Neuronal stem cell (in vitro differentiated cells): ENCODE measurements at regions not wholly inside any gene's neighbourhood (a gene's known extent, or its start where the extent isn't known, plus 50 kb on each side); places are given as distances from the start of the nearest gene placed in this dataset.

ENCODE experiments used
- DNase-seq: peaks from one replicate; pipeline ENCODE4 v3.0.0-alpha.2; 2013; ENCODE audit warnings: low spot score
- H2AFZ ChIP-seq: one replicate; pipeline ENCODE4 v1.6.1; 2013; ENCODE audit warnings: mild to moderate bottlenecking, low read length, inconsistent platforms
- H2AK5ac ChIP-seq: 2 replicates; pipeline ENCODE4 v1.6.1; 2013; ENCODE audit warnings: low read depth, mild to moderate bottlenecking, inconsistent platforms, low read length, moderate library complexity, mixed read lengths
- H2BK120ac ChIP-seq: 2 replicates; pipeline ENCODE4 v1.6.1; 2013; ENCODE audit warnings: low read depth, mild to moderate bottlenecking, inconsistent platforms, low read length, moderate library complexity, mixed read lengths
- H2BK12ac ChIP-seq: one replicate; pipeline ENCODE4 v1.6.1; 2013; ENCODE audit warnings: low read length, inconsistent platforms
- H2BK15ac ChIP-seq: 2 replicates; pipeline ENCODE4 v1.6.1; 2013; ENCODE audit warnings: mild to moderate bottlenecking, low read length, inconsistent platforms, mixed read lengths
- H2BK5ac ChIP-seq: one replicate; pipeline ENCODE4 v1.6.1; 2013; ENCODE audit warnings: inconsistent platforms, mild to moderate bottlenecking, low read length, moderate library complexity
- H3K14ac ChIP-seq: one replicate; pipeline ENCODE4 v1.6.1; 2013; ENCODE audit warnings: low read length, inconsistent platforms
- H3K18ac ChIP-seq: 2 replicates; pipeline ENCODE4 v1.6.1; 2013; ENCODE audit warnings: low read length, inconsistent platforms
- H3K23ac ChIP-seq: 2 replicates; pipeline ENCODE4 v1.6.1; 2013; ENCODE audit warnings: low read depth, mild to moderate bottlenecking, mixed read lengths, low read length, inconsistent platforms; ENCODE audit not compliant: poor library complexity
- H3K27ac ChIP-seq: replicated peaks from 3 replicates; pipeline ENCODE4 v1.5.1; 2013; ENCODE audit warnings: low read length, inconsistent platforms
- H3K27me3 ChIP-seq, 3 experiments: 2 replicates each; pipeline ENCODE4 v1.6.1; 2013; ENCODE audit warnings: low read length in 3 of 3, mild to moderate bottlenecking in 2 of 3, inconsistent platforms in 1 of 3, low read depth in 1 of 3, mixed read lengths in 1 of 3, moderate library complexity in 1 of 3; ENCODE audit not compliant: control insufficient read depth in 3 of 3, insufficient read depth in 3 of 3
- H3K36me3 ChIP-seq, 2 donors: replicated peaks in 1 of 2; 2 replicates each; pipeline ENCODE4 v1.6.1; 2013; ENCODE audit warnings: low read length in 2 of 2; ENCODE audit not compliant: control insufficient read depth in 2 of 2, insufficient read depth in 2 of 2
- H3K4ac ChIP-seq: 2 replicates; pipeline ENCODE4 v1.6.1; 2013; ENCODE audit warnings: inconsistent platforms, mild to moderate bottlenecking, low read length, moderate library complexity
- H3K4me1 ChIP-seq, 2 donors: 1 replicate in 1 of 2; 2 replicates in 1 of 2; pipeline ENCODE4 v1.6.1; 2013; ENCODE audit warnings: low read length in 2 of 2, low read depth in 1 of 2; ENCODE audit not compliant: control insufficient read depth in 2 of 2, insufficient read depth in 1 of 2
- H3K4me2 ChIP-seq: one replicate; pipeline ENCODE4 v1.6.1; 2013; ENCODE audit warnings: mild to moderate bottlenecking, low read length, inconsistent platforms; ENCODE audit not compliant: insufficient read depth, poor library complexity, severe bottlenecking
- H3K4me3 ChIP-seq, 2 donors: 2 replicates each; pipeline ENCODE4 v1.5.1; 2013; ENCODE audit warnings: low read length in 2 of 2, mild to moderate bottlenecking in 2 of 2, inconsistent platforms in 1 of 2, moderate library complexity in 1 of 2
- H3K79me1 ChIP-seq: one replicate; pipeline ENCODE4 v1.6.1; 2013; ENCODE audit warnings: low read depth, mild to moderate bottlenecking, inconsistent platforms, low read length, moderate library complexity
- H3K9ac ChIP-seq: one replicate; pipeline ENCODE4 v1.6.1; 2013; ENCODE audit warnings: mild to moderate bottlenecking, low read depth, low read length, inconsistent platforms; ENCODE audit not compliant: poor library complexity
- H3K9me3 ChIP-seq, 2 donors: replicated peaks in 1 of 2; 2 replicates each; pipeline versions ENCODE3 to v1.6.1; 2013; ENCODE audit warnings: low read length in 2 of 2, mild to moderate bottlenecking in 2 of 2, inconsistent platforms in 1 of 2, low read depth in 1 of 2, mixed read lengths in 1 of 2, moderate library complexity in 1 of 2; ENCODE audit not compliant: control insufficient read depth in 2 of 2, insufficient read depth in 1 of 2
- H4K8ac ChIP-seq: one replicate; pipeline ENCODE4 v1.6.1; 2013; ENCODE audit warnings: low read depth, mild to moderate bottlenecking, inconsistent platforms, low read length, moderate library complexity
- H4K91ac ChIP-seq: one replicate; pipeline ENCODE4 v1.6.1; 2013; ENCODE audit warnings: low read length, low read depth, mild to moderate bottlenecking, inconsistent platforms; ENCODE audit not compliant: poor library complexity
- WGBS, 2 donors: extraction: QIAGEN DNeasy Blood & Tissue Kit; methylation state at CpG; one replicate each; pipeline ENCODE4 v1.1.7; 2013; ENCODE audit warnings: missing lambda C conversion rate in 2 of 2, mixed read lengths in 1 of 2; ENCODE audit not compliant: insufficient read length in 2 of 2, insufficient replicate concordance in 1 of 2; ENCODE audit errors: extremely low coverage in 2 of 2; 5-methylcytosine and 5-hydroxymethylcytosine counted together

DNA sequence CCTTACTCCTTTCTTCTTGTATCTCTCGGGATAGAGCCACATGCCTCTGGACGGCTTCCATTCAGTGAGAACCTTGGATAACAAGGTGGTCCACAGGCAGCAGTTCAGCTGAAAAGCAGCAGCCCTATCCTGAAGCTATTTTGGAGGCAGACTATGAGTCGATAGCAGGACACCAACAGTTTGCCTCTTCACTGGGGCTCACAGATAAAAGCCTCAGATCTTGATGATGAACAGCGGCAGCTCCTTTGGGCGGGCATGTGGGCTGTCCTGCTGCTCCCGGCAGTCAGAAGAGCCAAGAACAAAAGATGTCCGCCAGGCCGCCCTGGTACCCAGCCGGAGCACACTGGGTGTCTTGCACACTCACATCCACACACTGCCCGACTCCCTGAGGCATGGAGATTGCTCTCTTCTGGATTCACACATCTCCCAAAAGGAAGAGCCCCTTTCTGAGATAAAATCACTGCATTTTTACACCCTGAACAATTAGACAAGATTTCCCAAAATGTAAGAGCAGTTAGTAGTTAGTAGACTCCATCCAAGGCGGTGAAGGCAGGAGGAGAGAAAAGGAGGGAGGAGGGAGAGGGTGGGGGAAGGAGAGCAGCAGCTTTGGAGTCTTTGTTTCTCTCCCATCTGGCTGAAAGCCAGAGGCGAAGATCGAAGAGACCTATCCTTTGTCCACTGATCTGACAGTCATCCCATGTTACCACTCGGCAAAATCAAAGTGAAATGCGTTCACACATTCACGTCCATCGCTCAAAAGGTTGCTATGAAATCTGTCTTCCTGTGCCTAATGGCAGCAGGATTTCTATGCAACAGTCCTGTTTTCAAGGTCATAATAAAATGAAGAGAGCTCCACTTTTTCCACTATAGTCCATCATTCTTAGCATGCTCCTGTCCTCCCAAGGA lies 90.1 kb upstream of the KLF7 start:
- Histone ChIP-seq H3K23ac (no peak overlapping the region), H3K14ac (no peak overlapping the region), H2BK15ac (no peak overlapping the region), H2AFZ (peak overlapping the region; percentile 32), H4K8ac (peak overlapping the region; percentile 19), H3K18ac (no peak overlapping the region), H2BK5ac (no peak overlapping the region), H3K9me3 (no peaks in the 10 kb centered on the region), H3K36me3 (no peaks in the 10 kb centered on the region), H3K27me3 (no peaks in the 10 kb centered on the region), H2AK5ac (no peak overlapping the region), H3K27ac (no peak overlapping the region), H3K4me1 (peaks cover 32 to 72% of the 10 kb centered on the region in 2 donors), H2BK120ac (no peak overlapping the region), H3K9ac (no peak overlapping the region), H3K4ac (no peak overlapping the region), H4K91ac (no peak overlapping the region), H2BK12ac (no peak overlapping the region), H3K4me3 (no peak overlapping the region), H3K79me1 (no peaks in the 10 kb centered on the region), H3K4me2 (no peak overlapping the region)
- DNase-seq: no peak
- no CpG with 5 or more reads among the region's 17 CpGs for WGBS, 2 donors

DNA sequence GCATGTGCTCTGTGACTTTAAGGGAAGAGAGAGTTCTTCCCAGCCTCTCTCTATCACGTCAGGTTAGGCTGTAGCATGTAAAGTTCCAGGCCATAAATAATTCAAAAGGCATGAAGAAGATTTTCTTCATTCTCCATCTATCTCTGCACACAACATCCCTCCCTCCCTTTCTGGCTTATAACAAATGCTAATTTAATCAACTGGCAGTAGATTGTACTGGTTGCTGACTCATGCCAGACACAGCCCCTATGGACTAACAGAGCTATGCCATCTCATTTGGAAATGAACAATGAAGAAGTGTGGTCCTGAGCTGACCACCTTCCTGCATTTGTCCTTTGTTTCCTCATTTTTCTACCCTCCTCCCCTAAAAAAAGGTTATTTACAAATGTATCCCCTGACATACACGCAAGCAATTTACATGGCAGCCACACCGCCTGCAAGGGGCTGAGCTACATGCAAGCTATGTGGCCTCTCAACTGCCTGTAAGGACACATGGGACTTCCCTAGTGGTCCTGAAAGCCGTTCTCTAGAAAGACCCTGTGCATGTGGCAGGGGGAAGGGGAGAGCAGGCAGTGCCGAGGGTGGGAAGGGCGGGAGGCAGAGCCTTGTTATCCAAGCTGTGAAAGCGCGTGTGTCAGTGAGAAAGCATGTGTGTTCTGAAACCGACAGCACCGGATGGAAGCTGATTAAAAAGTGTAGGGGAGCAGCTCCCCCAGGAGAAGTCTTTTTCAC lies 90.9 kb upstream of the KLF7 start:
- Histone ChIP-seq H3K9ac (no peak overlapping the region), H3K4ac (no peak overlapping the region), H2AK5ac (no peak overlapping the region), H4K8ac (no peak overlapping the region), H3K23ac (no peak overlapping the region), H2BK120ac (no peak overlapping the region), H3K27ac (no peak overlapping the region), H2AFZ (peak overlapping the region; percentile 32), H3K4me1 (peaks cover 32 to 68% of the 10 kb centered on the region in 2 donors), H3K36me3 (no peaks in the 10 kb centered on the region), H2BK15ac (no peak overlapping the region), H3K4me3 (no peak overlapping the region), H3K9me3 (no peaks in the 10 kb centered on the region), H3K14ac (no peak overlapping the region), H2BK5ac (no peak overlapping the region), H3K4me2 (no peak overlapping the region), H3K27me3 (no peaks in the 10 kb centered on the region), H3K18ac (peak overlapping the region; percentile 21), H4K91ac (no peak overlapping the region), H2BK12ac (no peak overlapping the region), H3K79me1 (no peaks in the 10 kb centered on the region)
- WGBS, 2 donors: no CpG with 5 or more reads among the region's 10 CpGs
- no peak for DNase-seq

DNA sequence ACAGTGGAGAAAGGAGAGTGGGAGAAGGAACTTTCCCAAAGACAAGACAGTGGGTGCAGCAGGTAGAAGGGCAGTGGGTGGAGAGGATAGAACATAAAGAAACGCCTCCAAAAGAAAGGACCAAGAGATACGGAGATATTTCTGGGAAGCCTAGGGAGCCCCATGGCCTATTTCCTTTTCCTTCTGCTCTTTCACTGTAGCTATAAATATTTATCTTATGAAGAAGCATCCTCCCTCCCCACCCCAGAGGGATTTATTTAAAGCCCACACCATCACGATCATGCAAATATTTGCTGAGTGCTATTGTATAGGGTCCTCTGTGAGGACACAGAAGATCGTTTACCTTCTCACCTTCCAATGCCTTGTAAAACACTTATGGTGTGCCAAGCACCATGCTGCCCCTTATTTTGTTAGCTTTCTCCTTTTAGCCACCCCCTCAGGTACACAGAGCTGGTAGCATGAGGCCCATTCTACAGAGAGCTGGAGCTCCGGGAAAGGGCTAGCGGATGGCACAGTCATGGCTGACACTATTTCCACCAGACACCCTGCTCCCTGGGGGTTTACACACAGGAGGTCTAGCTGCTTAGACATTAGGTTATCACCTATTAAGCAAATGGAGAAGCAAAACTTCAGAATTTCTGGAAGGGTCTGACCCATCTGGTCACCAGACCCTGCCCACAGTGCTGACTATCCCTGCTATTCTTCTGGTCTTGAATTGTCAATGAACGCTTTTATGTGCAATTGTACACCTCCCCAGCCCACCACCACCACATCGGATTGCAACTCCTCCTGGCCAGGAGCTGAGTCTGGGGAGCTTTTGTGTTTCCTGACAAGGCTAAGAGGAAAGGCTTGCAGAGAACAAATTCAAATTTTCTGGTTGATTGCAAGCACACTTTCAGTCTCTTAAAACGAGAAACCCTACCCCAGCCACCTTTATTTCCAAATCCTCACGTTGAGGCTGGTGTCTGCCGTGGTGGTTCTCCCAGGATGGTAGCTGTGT lies 91.8 kb upstream of the KLF7 start:
- Histone ChIP-seq H3K4me1 (peaks cover 32 to 59% of the 10 kb centered on the region in 2 donors), H3K27ac (peak overlapping the region; percentile 30)
- no CpG with 5 or more reads among the region's 11 CpGs for WGBS, 2 donors

More for the DNA sequence above, 91.8 kb upstream of the KLF7 start:
- Histone ChIP-seq H3K9ac (no peak overlapping the region), H3K18ac (peak overlapping the region; percentile 21), H2AK5ac (no peak overlapping the region), H3K36me3 (no peaks in the 10 kb centered on the region), H3K23ac (no peak overlapping the region), H2BK15ac (no peak overlapping the region), H4K8ac (no peak overlapping the region), H2BK5ac (no peak overlapping the region), H4K91ac (no peak overlapping the region), H3K4me3 (peak overlapping the region in 1 of 2 donors; percentile 11), H3K4me2 (no peak overlapping the region), H3K14ac (no peak overlapping the region), H2BK12ac (no peak overlapping the region), H3K9me3 (no peaks in the 10 kb centered on the region), H3K27me3 (no peaks in the 10 kb centered on the region), H3K79me1 (no peaks in the 10 kb centered on the region), H2BK120ac (no peak overlapping the region), H2AFZ (peak overlapping the region; percentile 70), H3K4ac (no peak overlapping the region)
- no peak for DNase-seq
